ENCODE measurements at regions not wholly inside any gene's neighbourhood (a gene's known extent, or its start where the extent isn't known, plus 50 kb on each side); places are given as distances from the start of the nearest gene placed in this dataset.
"Not testable (repeated sequence)": the region's sequence is repeated elsewhere in the genome, so short reads cannot be mapped to it uniquely, and the experiment has no call there.

DNA sequence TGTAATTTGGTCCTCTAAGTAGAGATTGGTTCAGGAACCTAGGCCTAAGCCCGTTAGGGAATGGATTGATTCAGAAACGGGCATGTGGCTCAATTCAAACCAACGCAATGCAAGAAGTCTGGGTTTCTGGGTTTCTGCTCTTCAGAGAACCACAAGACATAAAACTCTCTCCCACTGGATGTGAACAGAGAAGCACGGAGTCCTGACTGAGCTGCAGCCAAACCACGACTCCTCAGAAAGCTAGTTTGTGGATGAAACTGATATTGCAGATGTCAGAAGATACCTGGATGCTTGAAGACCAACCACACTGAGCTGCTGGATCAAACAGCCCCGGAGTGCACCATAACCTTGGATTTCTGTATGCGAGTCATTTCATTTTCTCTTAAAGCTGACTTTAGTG lies 50.0 kb downstream of the SOD2 start:
- DNase-seq (ENCODE audit: low read depth in 2 of 2), result no peak

- no peak for DNase-seq (ENCODE audit: low read depth in 2 of 2)
Observed at GRCh38 chr6:159642481-159642880, 50.6 kb downstream of the SOD2 start.

- no peak for DNase-seq (ENCODE audit: low read depth in 2 of 2)
Observed at GRCh38 chr6:159640722-159641482, 52.1 kb downstream of the SOD2 start.

DNA sequence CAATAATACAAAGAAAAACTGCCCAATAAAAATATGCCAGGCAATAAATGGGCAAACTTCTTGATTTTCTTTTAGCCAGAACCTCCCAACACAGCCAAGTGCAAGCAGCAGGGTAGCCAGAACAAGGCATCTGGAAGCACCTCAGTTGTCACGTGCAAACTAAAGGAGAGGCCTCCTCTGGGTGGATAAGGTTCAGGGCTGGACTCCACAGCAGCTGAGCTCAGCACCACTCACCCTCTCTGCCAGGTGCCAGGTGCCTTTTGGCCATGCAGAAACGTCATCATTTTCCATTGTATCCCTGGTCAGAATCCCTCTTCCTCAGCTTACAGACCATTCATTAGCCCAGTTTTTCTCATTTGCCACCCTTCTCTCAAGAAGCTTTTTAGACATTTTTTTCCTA lies 52.7 kb downstream of the SOD2 start:
- no peak for DNase-seq (ENCODE audit: low read depth in 2 of 2)

- DNase-seq (ENCODE audit: low read depth in 2 of 2), result no peak
Observed at GRCh38 chr6:159639721-159640120, 53.3 kb downstream of the SOD2 start.

- no peak for DNase-seq (ENCODE audit: low read depth in 2 of 2)
Observed at GRCh38 chr6:159633196-159633595, 59.8 kb downstream of the SOD2 start.

GRCh38 chr6:159631886-159632285 lies 61.2 kb downstream of the SOD2 start:
- DNase-seq (ENCODE audit: low read depth in 2 of 2), result no peak

GRCh38 chr6:159627939-159628338 lies 65.1 kb downstream of the SOD2 start:
- DNase-seq (ENCODE audit: low read depth in 2 of 2), result no peak

DNA sequence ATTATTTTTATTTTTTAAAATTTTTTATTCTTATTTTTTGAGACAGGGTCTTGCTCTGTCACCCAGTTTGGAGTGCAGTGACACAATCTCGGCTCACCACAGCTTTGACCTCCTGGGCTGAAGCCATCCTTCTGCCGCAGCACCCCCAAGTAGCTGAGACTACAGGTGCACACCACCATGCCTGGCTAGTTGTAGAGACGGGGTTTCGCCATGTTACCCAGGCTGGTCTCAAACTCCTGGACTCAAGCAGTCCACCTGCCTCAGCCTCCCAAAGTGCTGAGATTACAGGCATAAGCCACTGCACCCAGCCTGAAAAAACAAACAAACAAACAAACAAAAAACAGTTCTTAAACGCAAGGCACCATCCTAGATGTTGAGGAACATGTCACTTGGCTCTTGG lies 66.5 kb downstream of the SOD2 start:
- DNase-seq (ENCODE audit: low read depth in 2 of 2), result not testable (repeated sequence)

DNA sequence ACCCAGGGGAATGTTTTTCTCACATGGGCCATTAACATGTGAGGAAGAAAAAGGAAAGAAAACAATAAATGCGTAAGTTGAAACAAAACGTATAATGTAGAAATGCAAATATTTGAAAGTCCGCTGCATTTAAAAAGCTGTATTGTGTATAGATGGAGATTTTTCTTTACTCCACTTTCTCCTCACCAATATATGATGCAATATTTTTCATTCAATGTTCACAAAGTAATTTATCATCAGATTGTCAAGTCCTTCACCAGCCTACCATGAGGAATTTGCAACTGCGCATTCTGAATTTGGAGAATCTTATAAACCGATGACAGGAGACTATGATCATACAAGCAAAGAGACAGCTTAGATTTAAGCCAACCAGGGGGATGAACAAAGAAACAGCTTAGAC lies 69.9 kb downstream of the SOD2 start:
- no peak for DNase-seq (ENCODE audit: low read depth in 2 of 2)

- no peak for DNase-seq (ENCODE audit: low read depth in 2 of 2)
Observed at GRCh38 chr6:159620947-159621346, 72.1 kb downstream of the SOD2 start.

GRCh38 chr6:159617444-159617843 lies 75.6 kb downstream of the SOD2 start:
- no peak for DNase-seq (ENCODE audit: low read depth in 2 of 2)

DNA sequence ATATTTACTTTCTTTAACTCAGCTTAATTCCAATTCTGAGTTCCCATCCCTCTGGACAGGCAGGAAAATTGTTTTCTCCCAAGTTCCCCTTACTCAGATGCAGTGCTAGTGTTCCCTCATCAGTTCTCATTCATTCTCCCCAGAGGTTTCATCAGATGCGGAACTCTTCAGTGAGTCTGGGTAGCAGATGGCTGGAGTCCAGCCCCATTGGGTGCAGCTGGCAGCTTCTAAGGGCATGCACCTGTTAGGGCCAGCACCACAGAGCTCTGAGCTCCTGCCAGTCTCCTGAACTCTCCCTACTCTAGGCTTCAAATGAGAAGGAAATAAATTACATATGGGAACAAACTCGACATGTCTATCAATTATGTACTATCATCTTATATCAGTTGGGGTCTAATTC lies 76.6 kb downstream of the SOD2 start:
- no peak for DNase-seq (ENCODE audit: low read depth in 2 of 2)

DNA sequence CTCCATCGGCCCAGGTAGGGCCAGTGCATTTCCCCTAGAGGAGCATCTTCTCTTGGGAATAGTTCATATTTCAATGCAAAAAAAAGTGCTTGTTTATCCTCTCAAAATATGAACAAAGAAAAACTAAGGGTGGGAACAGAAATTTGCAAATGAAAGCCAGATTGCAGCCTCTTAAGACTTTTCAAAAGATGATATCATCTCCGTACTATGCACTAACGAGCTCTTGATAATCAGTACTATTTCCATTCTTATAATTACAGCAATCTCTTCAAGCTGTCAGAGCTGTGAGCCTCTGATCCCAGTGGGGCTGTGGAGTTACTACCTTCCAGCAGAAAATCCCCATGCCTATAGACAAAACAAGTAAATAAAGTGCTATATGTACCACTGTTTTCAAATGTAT lies 77.1 kb downstream of the SOD2 start:
- DNase-seq (ENCODE audit: low read depth in 2 of 2), result no peak

DNA sequence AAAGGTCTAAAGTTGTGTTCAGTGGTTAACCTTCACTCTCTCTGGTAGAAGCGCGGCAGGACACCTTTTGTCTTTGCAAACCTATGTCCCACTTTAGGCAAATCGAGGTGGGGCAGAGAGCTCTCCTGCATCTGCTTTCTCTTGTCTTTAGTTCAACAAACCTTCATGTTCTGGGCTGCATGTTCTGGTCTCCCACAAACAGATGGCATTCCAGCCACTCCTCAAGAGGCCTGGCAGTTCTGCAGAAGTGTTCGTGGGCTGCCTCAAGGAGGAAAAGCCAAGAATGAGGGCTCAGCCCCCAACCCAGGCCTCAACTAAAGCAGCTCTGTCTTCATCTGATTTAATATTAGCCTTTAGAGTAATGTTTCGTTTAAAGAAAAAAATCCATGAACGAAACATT lies 82.2 kb downstream of the SOD2 start:
- DNase-seq (ENCODE audit: low read depth in 2 of 2), result no peak

DNA sequence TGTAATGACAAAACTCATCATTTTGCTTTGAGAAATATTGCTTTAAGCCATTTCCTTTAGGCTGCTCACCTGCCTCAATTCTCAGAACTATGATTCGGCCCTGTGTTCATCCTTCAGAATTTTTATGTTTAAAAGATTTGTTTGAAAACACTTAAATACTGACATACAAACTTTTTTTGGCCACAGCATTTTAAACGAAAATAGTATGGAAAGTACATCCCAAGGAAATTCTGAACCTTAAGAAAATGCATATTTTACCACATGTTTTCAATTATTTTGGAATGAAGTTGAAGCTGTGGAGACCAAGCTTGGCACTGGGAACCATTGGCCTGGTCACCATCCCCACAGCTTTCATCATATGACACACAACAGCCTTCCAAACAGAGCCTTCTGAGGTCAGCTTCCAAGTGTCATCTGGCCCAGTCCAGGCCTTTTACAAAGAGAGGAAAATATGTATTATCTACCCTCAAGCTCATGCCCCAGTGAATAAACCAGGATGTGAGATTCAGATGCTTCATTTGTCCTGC lies 83.3 kb downstream of the SOD2 start:
- no peak for DNase-seq (ENCODE audit: low read depth in 2 of 2)

- DNase-seq (ENCODE audit: low read depth in 2 of 2), result no peak
Observed at GRCh38 chr6:159608961-159609651, 83.9 kb downstream of the SOD2 start.

DNA sequence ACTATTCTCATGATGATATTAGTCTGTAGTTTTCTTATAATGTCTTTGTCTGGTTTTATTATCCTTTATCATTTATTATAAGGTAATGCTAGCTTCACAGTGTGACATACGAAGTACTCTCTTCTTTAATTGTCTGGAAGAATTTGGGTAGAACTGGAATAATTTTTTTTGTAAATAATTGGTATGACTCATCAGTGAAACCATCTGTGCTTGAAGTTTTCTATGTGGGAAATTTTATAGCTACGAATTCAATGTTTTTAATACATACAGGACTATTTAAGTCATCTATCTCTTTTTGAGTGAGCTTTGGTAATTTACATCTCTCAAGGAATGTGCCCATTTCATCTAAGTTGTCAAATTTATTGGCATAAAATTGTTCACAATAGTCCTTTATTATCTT lies 86.3 kb downstream of the SOD2 start:
- no peak for DNase-seq (ENCODE audit: low read depth in 2 of 2)

- DNase-seq (ENCODE audit: low read depth in 2 of 2), result no peak
Observed at GRCh38 chr6:159604443-159604956, 88.5 kb downstream of the SOD2 start.

DNA sequence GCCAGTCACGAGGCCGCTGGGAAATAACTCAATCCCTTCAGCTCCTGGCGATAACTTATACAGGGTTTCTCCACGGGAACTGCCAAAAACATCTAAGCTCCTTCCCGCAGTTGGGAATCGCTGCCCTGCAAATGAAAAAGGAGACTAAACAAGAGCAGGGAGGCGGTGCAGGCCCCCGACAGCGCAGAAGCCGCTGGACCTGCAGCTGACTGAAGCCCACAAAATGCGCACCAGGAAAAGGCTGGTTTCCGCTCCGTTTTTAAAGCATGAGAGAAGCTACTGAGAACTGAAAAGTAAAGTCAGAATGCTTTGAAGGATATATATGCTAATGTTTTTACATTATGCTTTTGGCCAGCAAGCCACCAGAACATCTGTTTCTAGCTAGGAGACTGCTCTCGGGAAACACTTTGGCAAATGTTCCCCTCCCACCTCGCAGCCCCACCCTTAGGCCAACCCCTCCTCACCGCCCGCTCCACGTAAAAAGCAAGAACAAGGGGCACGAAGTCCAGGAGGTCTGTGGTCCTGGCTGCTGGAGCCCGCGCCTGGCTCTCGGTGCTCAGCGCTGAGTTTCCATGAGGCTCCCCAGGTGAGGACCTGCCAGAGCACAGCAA lies 90.5 kb downstream of the SOD2 start:
- no peak for DNase-seq (ENCODE audit: low read depth in 2 of 2)

GRCh38 chr6:159601211-159601610 lies 91.8 kb downstream of the SOD2 start:
- no peak for DNase-seq (ENCODE audit: low read depth in 2 of 2)

- peak in 1 of 2 donors; percentile 6 for DNase-seq (ENCODE audit: low read depth in 2 of 2)
Observed at GRCh38 chr6:159595173-159595572, 97.9 kb downstream of the SOD2 start.

- no peak for DNase-seq (ENCODE audit: low read depth in 2 of 2)
Observed at GRCh38 chr6:159594750-159595117, 98.3 kb downstream of the SOD2 start.
